GM20431 (cell line): ENCODE measurements at regions not wholly inside any gene's neighbourhood (a gene's known extent, or its start where the extent isn't known, plus 50 kb on each side); places are given as distances from the start of the nearest gene placed in this dataset.

Experiments used
- in situ Hi-C: fragments of 300-500 bp; cut with MseI, MboI; formaldehyde crosslinking; loops from one replicate; pipeline ENCODE4 v1.15.0; 2020; ENCODE audit warnings: low sequenced_read_pairs; ENCODE audit not compliant: unreplicated experiment

DNA sequence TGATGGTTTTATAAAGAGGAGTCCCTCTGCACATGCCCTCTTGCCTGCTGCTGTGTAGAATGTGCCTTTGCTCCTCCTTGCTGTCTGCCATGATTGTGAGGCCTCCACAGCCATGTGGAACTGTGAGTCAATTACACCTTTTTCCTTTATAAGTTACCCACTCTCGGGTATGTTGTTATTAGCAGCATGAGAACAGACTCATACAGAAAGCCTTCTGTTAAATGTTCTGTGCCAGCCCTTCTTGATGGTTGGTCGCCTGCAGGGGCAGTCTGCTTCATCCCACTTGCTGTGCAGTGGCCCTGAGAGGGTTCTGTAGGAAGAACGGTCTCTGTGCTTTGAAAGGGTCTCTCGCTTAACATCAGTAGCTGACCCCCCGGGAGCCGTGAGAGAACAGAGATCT lies 248.9 kb upstream of the IGFBP3 start:
- in situ Hi-C loops: no loop called here

GRCh38 chr7:46169384-46169755 lies 248.3 kb upstream of the IGFBP3 start:
- in situ Hi-C loops: no loop called here

DNA sequence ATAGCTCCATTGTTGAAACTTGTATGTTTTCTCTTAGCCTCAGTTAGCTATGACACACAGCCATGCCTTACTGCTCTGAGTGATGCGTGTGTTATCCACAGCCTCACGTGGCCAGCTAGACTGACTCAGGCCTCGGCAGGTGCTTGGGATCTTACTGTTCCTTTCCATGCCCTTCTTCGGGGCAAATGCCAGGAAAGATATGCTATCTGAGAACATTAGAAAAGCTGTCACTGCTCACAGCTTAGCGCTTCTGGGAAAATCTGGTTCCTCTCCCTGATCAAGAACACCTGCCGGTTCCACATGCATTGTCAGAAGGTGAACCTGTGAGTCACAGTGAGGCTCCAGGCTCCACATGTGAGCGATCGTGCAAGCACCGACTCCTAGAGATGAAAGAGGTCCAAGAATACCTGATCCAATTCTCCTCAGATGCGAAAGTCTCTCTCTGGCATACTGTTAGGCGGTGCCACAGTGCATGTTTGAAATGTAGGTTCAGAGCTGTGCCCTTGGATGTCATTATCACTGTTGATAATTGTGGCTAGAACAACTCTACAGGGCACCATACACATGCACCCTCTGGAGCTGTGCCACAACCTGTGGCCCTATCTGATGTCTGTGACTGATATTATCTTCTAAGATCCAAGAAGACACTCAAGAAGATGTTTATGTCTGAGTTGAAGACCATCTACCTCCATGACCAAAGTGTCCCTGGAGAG lies 247.8 kb upstream of the IGFBP3 start:
- in situ Hi-C loops: no loop called here

- in situ Hi-C loops: no loop called here
These were observed 247.2 kb upstream of the IGFBP3 start for GRCh38 chr7:46168231-46168630.

GRCh38 chr7:46165276-46165675 lies 244.2 kb upstream of the IGFBP3 start:
- in situ Hi-C loops: no loop called here

GRCh38 chr7:46164629-46165028 lies 243.6 kb upstream of the IGFBP3 start:
- in situ Hi-C loops: no loop called here

DNA sequence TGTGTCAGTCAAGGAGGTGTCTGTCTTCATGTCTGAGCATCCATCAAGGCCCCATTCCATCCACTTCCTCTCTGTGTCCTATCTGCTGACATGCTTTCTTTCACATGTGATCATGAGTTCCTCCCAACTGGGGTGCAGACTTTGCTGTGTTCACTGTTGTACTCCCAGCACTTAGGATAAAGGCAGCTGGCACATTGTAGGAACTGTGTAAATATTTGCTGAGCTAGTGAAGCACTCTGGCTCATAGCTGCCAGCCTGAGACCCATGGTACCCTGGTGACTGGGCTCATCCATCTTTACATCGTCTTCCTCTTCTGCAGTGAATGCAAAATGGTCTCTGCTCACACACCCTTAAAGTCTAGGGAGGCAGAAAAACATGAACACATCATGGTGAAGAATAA lies 242.2 kb upstream of the IGFBP3 start:
- in situ Hi-C loops: no loop called here

- in situ Hi-C loops: no loop called here
These were observed 241.5 kb upstream of the IGFBP3 start for GRCh38 chr7:46162609-46163008.

DNA sequence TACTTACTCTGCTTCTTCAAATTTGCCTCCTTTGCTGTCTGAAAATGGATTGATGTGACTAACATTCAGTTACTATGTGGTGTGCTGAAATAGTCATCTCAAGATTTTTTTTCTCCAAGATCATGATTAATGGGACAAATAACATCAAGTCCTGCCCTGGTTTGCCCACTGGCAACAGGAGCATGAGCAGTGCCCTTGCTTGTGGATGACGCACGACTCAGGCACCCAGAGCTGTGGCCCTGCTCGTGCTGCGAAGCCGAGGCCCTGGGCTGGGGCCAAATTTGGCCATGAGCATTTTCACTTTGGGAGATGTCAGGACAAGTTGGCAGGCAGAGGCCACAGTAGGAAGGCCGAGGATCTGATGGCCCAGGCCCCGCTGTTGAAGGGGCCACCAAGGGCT lies 239.8 kb upstream of the IGFBP3 start:
- in situ Hi-C loops: no loop called here

- in situ Hi-C loops: no loop called here
These were observed 236.9 kb upstream of the IGFBP3 start for GRCh38 chr7:46157931-46158330.

- in situ Hi-C loops: no loop called here
These were observed 236.3 kb upstream of the IGFBP3 start for GRCh38 chr7:46157404-46157803.

GRCh38 chr7:46156853-46157252 lies 235.8 kb upstream of the IGFBP3 start:
- in situ Hi-C loops: no loop called here

- in situ Hi-C loops: no loop called here
These were observed 235.0 kb upstream of the IGFBP3 start for GRCh38 chr7:46156086-46156485.

- in situ Hi-C loops: no loop called here
These were observed 234.3 kb upstream of the IGFBP3 start for GRCh38 chr7:46155367-46155766.

- in situ Hi-C loops: no loop called here
These were observed 233.1 kb upstream of the IGFBP3 start for GRCh38 chr7:46153951-46154787.

GRCh38 chr7:46153583-46153950 lies 232.5 kb upstream of the IGFBP3 start:
- in situ Hi-C loops: no loop called here

- in situ Hi-C loops: no loop called here
These were observed 231.6 kb upstream of the IGFBP3 start for GRCh38 chr7:46152696-46153095.

DNA sequence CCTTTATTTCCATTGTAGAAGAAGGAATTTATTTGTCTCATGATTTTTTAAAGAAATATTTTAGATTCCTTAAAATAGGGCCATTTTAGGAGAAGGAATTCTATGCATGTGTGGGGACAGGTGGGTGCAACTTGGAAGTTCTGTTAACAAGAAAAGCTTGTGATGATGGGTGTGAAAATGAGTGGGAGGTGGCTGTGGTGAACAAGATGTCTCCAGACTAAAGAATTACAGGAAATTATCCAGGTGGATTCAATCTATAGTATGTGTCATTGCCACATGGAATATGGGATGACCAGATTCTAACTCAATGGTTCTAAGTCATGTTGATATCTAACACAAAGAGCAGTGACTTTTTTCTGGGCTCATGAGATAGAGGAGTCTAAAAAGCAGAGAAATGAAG lies 229.6 kb upstream of the IGFBP3 start:
- in situ Hi-C loops: no loop called here

- in situ Hi-C loops: no loop called here
These were observed 229.1 kb upstream of the IGFBP3 start for GRCh38 chr7:46150202-46150601.

GRCh38 chr7:46147871-46148270 lies 226.8 kb upstream of the IGFBP3 start:
- in situ Hi-C loops: no loop called here

DNA sequence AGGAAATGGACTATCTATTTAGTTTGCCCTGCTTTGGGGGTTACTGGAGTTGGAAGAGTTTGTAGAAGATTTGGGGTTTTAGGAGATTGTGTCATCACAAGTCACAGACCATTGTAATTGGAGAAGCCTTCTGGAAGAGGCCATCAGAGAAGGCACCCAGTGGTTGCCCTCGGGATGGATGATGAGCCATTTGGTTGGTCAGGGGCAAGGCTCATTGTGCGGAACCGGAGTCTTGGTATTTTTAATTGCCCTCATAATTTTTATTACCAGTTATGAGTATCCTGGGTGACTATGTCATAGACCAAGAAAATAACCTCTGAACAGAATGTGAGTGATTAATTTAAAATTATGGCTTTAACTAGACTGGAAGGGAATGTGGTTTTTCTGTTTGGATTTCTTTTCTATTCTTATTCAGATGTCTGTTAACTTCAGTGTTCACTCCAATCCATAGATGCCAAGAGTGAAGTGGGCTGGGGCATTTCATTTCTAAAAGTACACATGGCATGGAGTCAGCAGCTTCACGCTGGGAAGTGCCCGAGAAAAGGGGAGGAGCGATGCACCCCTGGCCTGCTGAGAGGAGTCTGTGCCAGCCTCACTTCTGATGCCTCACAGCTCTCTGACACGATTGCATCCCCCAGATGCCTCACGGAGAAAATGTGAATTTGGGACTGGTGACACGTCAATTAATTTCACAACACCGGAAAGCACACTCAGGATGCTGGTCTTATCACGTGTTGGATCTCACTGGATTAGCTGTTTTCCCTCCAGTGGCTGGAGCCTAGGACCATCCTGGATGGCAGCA lies 225.6 kb upstream of the IGFBP3 start:
- in situ Hi-C loops: no loop called here
